Stomach smooth muscle (tissue), 2 donors: ENCODE measurements at regions not wholly inside any gene's neighbourhood (a gene's known extent, or its start where the extent isn't known, plus 50 kb on each side); places are given as distances from the start of the nearest gene placed in this dataset.

Experiments used
- H3K27ac ChIP-seq: one replicate; pipeline ENCODE4 v1.7.0; 2013; ENCODE audit warnings: mild to moderate bottlenecking, low read length, inconsistent platforms
- H3K27me3 ChIP-seq, 2 donors: one replicate each; pipeline ENCODE4 v1.7.0; 2013; ENCODE audit warnings: low read length in 2 of 2; ENCODE audit not compliant: insufficient read depth in 2 of 2, control insufficient read depth in 1 of 2
- H3K36me3 ChIP-seq, 2 donors: one replicate each; pipeline ENCODE4 v1.7.0; 2013; ENCODE audit warnings: low read length in 2 of 2; ENCODE audit not compliant: control insufficient read depth in 2 of 2, insufficient read depth in 2 of 2
- H3K4me1 ChIP-seq: one replicate; pipeline ENCODE4 v1.7.0; 2013; ENCODE audit warnings: low read length; ENCODE audit not compliant: control insufficient read depth, insufficient read depth
- H3K4me3 ChIP-seq, 2 donors: one replicate each; pipeline ENCODE4 v1.7.0; 2013; ENCODE audit warnings: low read length in 2 of 2
- H3K9ac ChIP-seq, 2 donors: one replicate each; pipeline ENCODE4 v1.7.0; 2013; ENCODE audit warnings: low read length in 2 of 2, mild to moderate bottlenecking in 1 of 2
- H3K9me3 ChIP-seq, 2 donors: one replicate each; pipeline ENCODE4 v1.7.0; 2013; ENCODE audit warnings: low read length in 2 of 2; ENCODE audit not compliant: control insufficient read depth in 2 of 2
- donor health status: healthy.
- donor health status: Pancreatic carcinoma.

GRCh38 chr2:128456281-128456680 lies 137.6 kb upstream of the HS6ST1 start:
- Histone ChIP-seq H3K36me3 (no peaks in the 10 kb centered on the region), H3K27ac (no peak overlapping the region), H3K9me3 (peaks cover 0 to 3% of the 10 kb centered on the region in 2 donors), H3K9ac (no peak overlapping the region), H3K4me1 (peaks cover 6% of the 10 kb centered on the region), H3K27me3 (peaks cover 0 to 5% of the 10 kb centered on the region in 2 donors), H3K4me3 (no peak overlapping the region)

DNA sequence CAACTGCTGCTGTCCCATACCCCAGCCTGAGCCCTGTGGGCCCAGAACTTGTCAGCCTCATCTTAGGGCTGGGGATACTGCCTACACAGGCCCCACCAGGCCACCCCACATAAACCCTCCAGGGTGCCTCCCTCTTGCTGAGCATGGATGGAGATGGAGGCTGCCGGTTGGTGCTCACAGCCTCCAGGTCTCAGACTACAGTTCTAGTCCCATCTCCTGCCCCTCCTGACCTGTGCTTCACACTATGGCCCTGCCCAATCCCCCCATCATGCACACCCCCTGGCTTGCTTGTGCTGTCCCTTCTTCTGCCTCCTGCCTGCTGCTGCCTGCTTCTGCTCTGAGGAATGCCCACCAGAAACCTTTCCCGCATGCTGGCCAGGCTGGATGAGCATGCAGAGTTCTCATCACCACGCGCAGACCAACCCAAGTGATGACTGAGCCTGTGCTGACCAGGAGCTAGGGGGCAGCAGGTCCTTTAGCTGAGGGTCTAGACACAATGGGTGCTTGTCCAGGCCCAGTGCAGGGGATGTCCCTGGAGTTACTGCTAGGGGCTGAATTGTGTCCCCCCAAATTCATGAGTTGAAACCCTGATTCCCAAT lies 138.4 kb upstream of the HS6ST1 start:
- no peak overlapping the region for H3K27ac ChIP-seq

DNA sequence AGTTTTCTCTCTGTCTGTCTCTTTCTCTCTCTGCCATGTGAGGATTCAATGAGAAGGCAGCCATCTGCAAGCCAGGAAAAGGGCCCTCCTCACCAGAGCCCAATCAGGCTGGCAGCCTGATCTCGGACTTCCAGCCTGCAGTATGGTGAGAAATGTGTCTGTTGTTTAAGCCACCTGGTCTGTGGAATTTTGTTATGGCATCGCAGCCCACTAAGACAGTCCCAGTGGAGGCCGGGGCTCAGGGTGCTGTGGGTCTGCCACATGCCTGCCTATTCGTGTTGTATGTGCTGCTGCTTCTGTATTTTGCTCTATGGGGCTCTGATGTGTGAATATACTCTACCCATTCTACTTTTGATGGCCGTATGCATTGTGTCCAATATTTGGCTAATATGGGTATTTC lies 139.0 kb upstream of the HS6ST1 start:
- H3K27me3 ChIP-seq = peaks cover 0 to 2% of the 10 kb centered on the region in 2 donors
- H3K36me3 ChIP-seq = no peaks in the 10 kb centered on the region
- H3K27ac ChIP-seq = no peak overlapping the region

More for the DNA sequence above, 138.4 kb upstream of the HS6ST1 start:
- peaks cover 0 to 5% of the 10 kb centered on the region in 2 donors for H3K27me3 ChIP-seq
- no peak overlapping the region for H3K9ac ChIP-seq
- no peaks in the 10 kb centered on the region for H3K36me3 ChIP-seq
- H3K4me3 ChIP-seq = no peak overlapping the region
- peaks cover under 1 to 3% of the 10 kb centered on the region in 2 donors for H3K9me3 ChIP-seq
- peaks cover 6% of the 10 kb centered on the region for H3K4me1 ChIP-seq

DNA sequence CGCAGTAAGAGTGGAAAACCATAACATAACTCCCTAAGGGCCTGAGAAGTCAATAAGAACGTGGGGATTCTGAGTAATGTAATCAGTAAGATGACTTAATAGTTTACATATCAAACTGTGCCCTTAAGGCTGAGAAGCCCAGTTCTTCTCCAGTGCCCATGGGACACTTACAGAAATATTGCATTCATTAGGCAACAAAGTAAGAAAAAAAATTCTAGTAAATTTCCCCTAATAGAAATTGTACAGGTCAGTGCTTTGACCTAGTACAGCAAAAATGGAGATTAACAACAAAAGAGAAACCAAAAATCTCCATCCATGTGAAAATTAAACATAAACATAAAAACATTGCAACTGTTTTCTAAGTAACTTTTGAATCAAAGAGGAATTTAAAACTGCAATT lies 139.8 kb upstream of the HS6ST1 start:
- H3K4me3 ChIP-seq = no peak overlapping the region
- peaks cover 2 to 3% of the 10 kb centered on the region in 2 donors for H3K9me3 ChIP-seq
- H3K27ac ChIP-seq = no peak overlapping the region
- H3K36me3 ChIP-seq = no peaks in the 10 kb centered on the region
- no peaks in the 10 kb centered on the region for H3K27me3 ChIP-seq
- H3K9ac ChIP-seq = no peak overlapping the region
- peaks cover 6% of the 10 kb centered on the region for H3K4me1 ChIP-seq

More for the DNA sequence above, 139.0 kb upstream of the HS6ST1 start:
- H3K9me3 ChIP-seq = peaks cover 2 to 3% of the 10 kb centered on the region in 2 donors
- peaks cover 6% of the 10 kb centered on the region for H3K4me1 ChIP-seq
- H3K9ac ChIP-seq = no peak overlapping the region
- no peak overlapping the region for H3K4me3 ChIP-seq

- no peak overlapping the region for H3K27ac ChIP-seq
- no peak overlapping the region for H3K9ac ChIP-seq
- H3K27me3 ChIP-seq = no peaks in the 10 kb centered on the region
These were observed 145.8 kb upstream of the HS6ST1 start for GRCh38 chr2:128464456-128464855.

DNA sequence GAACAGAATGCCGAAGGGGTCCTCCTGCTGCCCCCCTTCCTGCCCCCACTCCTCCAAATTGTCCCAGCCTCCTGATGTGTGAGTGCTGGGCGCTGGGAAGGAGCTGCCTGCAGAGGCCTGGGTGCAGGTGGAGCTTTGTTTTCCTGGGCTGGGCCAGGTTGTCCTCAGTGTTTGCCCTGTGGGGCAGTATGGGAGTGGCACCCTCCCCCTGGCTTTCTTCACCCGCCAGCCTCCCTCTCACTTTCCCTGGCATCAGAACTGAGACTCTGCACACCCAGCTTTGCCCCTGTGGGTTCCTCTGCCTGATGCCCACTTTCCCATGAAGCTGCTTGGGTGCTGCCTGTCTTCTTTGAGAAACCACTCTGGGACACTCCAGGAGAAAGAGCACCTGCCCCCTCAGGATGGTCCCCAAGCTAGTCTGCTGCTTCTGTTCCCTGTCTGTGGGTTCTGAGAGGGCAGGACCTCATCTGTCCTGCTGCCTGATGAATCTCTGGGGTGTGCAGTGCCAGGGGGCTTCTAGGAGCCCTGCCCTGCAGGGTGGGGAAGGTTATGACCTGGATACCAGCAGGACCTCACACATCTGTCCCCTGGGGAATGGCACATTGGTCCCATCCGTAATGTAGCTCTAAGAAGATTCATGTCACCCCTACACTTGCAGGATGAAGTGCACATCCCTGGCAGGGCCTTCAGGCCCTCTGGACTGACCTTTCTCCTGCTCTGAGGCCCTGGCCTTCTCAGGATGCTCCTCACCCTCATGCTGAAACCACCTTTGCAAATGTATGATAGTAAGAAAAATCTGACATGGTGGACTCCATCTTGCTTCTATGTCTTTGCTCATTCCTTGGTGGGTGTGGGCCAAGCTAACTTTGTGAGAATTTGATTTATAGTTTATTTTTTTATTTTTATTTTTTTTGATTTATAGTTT lies 146.8 kb upstream of the HS6ST1 start:
- no peaks in the 10 kb centered on the region for H3K36me3 ChIP-seq
- no peak overlapping the region for H3K27ac ChIP-seq
- H3K27me3 ChIP-seq = no peaks in the 10 kb centered on the region
- peaks cover 17% of the 10 kb centered on the region for H3K4me1 ChIP-seq
- no peak overlapping the region for H3K9ac ChIP-seq
- no peak overlapping the region for H3K4me3 ChIP-seq
- H3K9me3 ChIP-seq = peaks cover 13% of the 10 kb centered on the region in 2 donors

More at GRCh38 chr2:128464456-128464855, 145.8 kb upstream of the HS6ST1 start:
- H3K4me3 ChIP-seq = no peak overlapping the region
- H3K9me3 ChIP-seq = peaks cover 5 to 6% of the 10 kb centered on the region in 2 donors
- peaks cover 17% of the 10 kb centered on the region for H3K4me1 ChIP-seq
- H3K36me3 ChIP-seq = no peaks in the 10 kb centered on the region

- H3K4me1 ChIP-seq = peaks cover 17% of the 10 kb centered on the region
- H3K9ac ChIP-seq = no peak overlapping the region
- H3K9me3 ChIP-seq = peaks cover 13% of the 10 kb centered on the region in 2 donors
- H3K4me3 ChIP-seq = no peak overlapping the region
- H3K27ac ChIP-seq = no peak overlapping the region
- H3K27me3 ChIP-seq = no peaks in the 10 kb centered on the region
- no peaks in the 10 kb centered on the region for H3K36me3 ChIP-seq
These were observed 147.7 kb upstream of the HS6ST1 start for GRCh38 chr2:128466376-128466775.

DNA sequence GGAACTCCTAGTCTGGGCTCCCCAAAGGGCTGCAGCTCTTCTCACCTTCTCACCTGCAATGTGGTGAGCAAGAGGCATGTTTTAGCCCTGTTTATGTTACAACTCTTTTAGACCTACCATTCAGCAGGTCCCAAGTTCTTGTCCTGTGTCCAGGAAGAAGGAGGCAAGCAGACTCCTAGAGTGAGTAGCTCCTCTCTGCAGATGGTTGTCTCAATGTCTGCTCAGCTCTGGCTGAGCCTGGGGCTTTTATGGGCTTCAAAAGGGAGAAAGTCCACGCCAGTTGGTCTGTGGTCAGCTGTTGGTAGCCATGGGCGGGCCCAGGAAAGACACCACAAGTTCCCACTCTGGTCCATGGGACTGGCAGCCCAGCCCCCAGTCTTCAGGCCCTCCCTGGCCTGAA lies 148.1 kb upstream of the HS6ST1 start:
- H3K27me3 ChIP-seq = no peaks in the 10 kb centered on the region
- H3K4me3 ChIP-seq = no peak overlapping the region
- H3K27ac ChIP-seq = no peak overlapping the region
- H3K4me1 ChIP-seq = peaks cover 17% of the 10 kb centered on the region
- no peak overlapping the region for H3K9ac ChIP-seq
- H3K36me3 ChIP-seq = no peaks in the 10 kb centered on the region
- H3K9me3 ChIP-seq = peaks cover 13% of the 10 kb centered on the region in 2 donors

DNA sequence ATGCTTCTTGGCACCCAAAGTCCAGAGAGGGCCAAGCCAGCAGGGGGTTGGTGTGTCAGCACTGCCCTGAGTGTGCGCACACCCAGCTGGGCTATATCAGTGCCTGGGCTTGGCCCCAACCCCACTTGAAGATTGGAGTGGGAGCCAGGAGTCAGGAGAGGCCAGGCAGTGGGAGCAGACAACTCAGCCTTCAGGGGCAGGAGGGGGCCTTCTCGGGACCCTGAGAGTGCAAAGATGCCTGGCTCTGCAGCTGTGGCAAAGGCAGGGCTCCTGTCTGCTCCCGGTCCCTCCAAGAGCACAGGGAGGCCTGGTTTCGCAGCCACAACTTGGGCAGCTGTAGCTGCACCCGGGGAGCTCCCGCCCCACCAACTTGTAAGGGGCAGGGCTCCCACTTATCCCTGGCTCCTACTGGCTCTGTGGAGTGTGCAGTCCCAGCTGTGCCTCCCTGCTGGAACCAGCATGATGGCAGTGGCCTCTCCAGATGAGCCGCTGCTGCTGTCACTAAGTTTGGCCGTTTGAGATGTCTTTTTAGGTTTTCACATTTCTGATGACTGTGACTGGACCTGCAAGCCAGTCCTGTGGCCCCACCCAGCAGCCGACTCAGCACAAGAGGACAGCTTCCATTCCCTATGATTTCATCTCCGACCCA lies 148.8 kb upstream of the HS6ST1 start:
- H3K9me3 ChIP-seq = peaks cover 11 to 13% of the 10 kb centered on the region in 2 donors
- peaks cover 17% of the 10 kb centered on the region for H3K4me1 ChIP-seq
- H3K9ac ChIP-seq = no peak overlapping the region
- no peaks in the 10 kb centered on the region for H3K27me3 ChIP-seq
- H3K4me3 ChIP-seq = no peak overlapping the region
- no peaks in the 10 kb centered on the region for H3K36me3 ChIP-seq
- no peak overlapping the region for H3K27ac ChIP-seq

GRCh38 chr2:128468186-128468920 lies 149.7 kb upstream of the HS6ST1 start:
- Histone ChIP-seq H3K9me3 (peaks cover 11 to 13% of the 10 kb centered on the region in 2 donors), H3K4me1 (peaks cover 19% of the 10 kb centered on the region), H3K27me3 (no peaks in the 10 kb centered on the region), H3K36me3 (no peaks in the 10 kb centered on the region), H3K4me3 (no peak overlapping the region), H3K9ac (no peak overlapping the region), H3K27ac (no peak overlapping the region)
